DND-41 (cell line): ENCODE measurements at regions not wholly inside any gene's neighbourhood (a gene's known extent, or its start where the extent isn't known, plus 50 kb on each side); places are given as distances from the start of the nearest gene placed in this dataset.

Source experiments
- EZH2 ChIP-seq: IDR thresholded peaks from 3 replicates; pipeline ENCODE4 v1.6.1; 2012; ENCODE audit warnings: borderline replicate concordance, low read depth, mild to moderate bottlenecking, moderate library complexity, low read length, inconsistent platforms; ENCODE audit not compliant: severe bottlenecking
- TF ChIP-seq, protein P1 (sequence below): IDR thresholded peaks from 2 replicates; pipeline ENCODE4 v1.5.1; 2012; ENCODE audit warnings: borderline replicate concordance, low read length, moderate library complexity, mild to moderate bottlenecking; ENCODE audit not compliant: poor library complexity, severe bottlenecking; ENCODE audit errors: extremely low read depth

DNA sequence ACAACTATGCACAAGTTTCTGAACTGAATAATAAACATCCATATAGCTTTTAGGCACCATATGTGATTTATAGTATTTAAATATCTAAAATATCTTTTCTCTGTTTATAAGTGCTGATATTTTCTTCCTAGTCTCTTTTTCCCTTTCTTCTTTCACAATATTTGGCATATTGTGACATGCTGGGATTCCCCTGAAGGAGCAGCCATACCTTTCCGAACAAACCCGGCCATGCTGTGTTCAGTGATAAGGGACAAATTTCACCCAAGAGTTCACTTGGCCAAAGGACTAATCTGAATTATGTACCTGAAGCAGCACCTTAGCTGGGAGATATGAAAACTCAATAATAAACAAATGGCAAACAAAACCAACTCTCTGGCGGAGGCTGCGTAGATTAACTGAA lies 250.8 kb downstream of the RDH14 start:
- no peak for TF ChIP-seq EZH2
- TF ChIP-seq, protein P1, sequence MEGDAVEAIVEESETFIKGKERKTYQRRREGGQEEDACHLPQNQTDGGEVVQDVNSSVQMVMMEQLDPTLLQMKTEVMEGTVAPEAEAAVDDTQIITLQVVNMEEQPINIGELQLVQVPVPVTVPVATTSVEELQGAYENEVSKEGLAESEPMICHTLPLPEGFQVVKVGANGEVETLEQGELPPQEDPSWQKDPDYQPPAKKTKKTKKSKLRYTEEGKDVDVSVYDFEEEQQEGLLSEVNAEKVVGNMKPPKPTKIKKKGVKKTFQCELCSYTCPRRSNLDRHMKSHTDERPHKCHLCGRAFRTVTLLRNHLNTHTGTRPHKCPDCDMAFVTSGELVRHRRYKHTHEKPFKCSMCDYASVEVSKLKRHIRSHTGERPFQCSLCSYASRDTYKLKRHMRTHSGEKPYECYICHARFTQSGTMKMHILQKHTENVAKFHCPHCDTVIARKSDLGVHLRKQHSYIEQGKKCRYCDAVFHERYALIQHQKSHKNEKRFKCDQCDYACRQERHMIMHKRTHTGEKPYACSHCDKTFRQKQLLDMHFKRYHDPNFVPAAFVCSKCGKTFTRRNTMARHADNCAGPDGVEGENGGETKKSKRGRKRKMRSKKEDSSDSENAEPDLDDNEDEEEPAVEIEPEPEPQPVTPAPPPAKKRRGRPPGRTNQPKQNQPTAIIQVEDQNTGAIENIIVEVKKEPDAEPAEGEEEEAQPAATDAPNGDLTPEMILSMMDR = no peak
